Neural progenitor cell (in vitro differentiated cells): ENCODE measurements at regions not wholly inside any gene's neighbourhood (a gene's known extent, or its start where the extent isn't known, plus 50 kb on each side); places are given as distances from the start of the nearest gene placed in this dataset.

Source experiments
- CTCF ChIP-seq: fragments of 200-600 bp; sonication (generic); IDR thresholded peaks from 2 replicates; pipeline ENCODE4 v1.5.1; 2017; ENCODE audit warnings: antibody characterized with exemption, mild to moderate bottlenecking
- EZH2 ChIP-seq: fragments of 200-600 bp; sonication (generic); IDR thresholded peaks from 2 replicates; pipeline ENCODE4 v1.6.1; 2017; ENCODE audit warnings: antibody characterized with exemption, mild to moderate bottlenecking, moderate library complexity

- no peak for TF ChIP-seq CTCF
- TF ChIP-seq EZH2: no peak
Measured at GRCh38 chr9:91111226-91111625, 250.5 kb downstream of the AUH start.
